ENCODE measurements at regions not wholly inside any gene's neighbourhood (a gene's known extent, or its start where the extent isn't known, plus 50 kb on each side); places are given as distances from the start of the nearest gene placed in this dataset.

DNA sequence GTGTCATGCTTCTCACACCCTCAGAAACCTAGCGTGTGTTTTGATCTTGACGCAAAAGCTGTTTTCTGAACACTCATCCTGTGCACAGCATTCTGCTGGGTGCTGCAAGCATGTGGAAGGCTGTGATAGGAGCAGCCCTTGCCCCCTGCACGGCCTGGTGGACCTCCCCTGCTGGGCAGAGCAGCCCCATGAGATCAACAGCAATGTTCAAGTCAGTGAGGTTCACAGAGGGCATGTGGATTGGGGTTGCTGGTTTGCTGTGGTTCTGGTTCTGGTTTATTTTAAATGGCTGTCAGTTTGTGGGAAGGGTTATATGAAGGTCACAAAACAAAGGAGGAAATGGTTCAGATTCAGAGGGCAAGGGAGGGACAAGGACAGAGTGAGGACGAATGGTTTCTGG is 71.3 kb downstream of the SOWAHC start:
- TF ChIP-seq, protein P1, sequence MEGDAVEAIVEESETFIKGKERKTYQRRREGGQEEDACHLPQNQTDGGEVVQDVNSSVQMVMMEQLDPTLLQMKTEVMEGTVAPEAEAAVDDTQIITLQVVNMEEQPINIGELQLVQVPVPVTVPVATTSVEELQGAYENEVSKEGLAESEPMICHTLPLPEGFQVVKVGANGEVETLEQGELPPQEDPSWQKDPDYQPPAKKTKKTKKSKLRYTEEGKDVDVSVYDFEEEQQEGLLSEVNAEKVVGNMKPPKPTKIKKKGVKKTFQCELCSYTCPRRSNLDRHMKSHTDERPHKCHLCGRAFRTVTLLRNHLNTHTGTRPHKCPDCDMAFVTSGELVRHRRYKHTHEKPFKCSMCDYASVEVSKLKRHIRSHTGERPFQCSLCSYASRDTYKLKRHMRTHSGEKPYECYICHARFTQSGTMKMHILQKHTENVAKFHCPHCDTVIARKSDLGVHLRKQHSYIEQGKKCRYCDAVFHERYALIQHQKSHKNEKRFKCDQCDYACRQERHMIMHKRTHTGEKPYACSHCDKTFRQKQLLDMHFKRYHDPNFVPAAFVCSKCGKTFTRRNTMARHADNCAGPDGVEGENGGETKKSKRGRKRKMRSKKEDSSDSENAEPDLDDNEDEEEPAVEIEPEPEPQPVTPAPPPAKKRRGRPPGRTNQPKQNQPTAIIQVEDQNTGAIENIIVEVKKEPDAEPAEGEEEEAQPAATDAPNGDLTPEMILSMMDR (IDR thresholded peaks at IDR 0.05), result no peak
- TF ChIP-seq ZFX (IDR thresholded peaks at IDR 0.05; ENCODE audit: borderline replicate concordance), result no peak
- H3K27ac ChIP-seq, result no peak overlapping the region

DNA sequence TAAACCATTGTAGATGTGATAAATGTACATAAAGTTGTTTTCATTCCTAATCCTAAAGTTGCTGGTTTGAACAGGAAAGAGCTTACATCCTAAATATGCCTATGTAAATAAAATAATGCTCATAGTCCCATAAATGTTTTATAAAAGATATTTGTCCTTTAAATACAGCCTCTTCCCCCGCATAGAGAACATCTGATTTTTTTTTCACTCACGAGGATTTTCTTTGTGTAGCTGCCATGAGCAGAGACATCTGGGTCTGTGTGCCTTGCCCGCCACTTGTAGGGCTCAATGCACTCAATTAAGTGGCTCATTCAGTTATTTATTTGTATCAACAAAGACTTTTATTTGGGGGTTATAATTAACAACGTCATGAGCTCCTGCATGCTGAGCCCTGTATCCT is 72.8 kb downstream of the SOWAHC start:
- TF ChIP-seq, protein P1 (IDR thresholded peaks at IDR 0.05), result no peak
- TF ChIP-seq ZFX (IDR thresholded peaks at IDR 0.05; ENCODE audit: borderline replicate concordance), result no peak
- no peak overlapping the region for H3K27ac ChIP-seq

DNA sequence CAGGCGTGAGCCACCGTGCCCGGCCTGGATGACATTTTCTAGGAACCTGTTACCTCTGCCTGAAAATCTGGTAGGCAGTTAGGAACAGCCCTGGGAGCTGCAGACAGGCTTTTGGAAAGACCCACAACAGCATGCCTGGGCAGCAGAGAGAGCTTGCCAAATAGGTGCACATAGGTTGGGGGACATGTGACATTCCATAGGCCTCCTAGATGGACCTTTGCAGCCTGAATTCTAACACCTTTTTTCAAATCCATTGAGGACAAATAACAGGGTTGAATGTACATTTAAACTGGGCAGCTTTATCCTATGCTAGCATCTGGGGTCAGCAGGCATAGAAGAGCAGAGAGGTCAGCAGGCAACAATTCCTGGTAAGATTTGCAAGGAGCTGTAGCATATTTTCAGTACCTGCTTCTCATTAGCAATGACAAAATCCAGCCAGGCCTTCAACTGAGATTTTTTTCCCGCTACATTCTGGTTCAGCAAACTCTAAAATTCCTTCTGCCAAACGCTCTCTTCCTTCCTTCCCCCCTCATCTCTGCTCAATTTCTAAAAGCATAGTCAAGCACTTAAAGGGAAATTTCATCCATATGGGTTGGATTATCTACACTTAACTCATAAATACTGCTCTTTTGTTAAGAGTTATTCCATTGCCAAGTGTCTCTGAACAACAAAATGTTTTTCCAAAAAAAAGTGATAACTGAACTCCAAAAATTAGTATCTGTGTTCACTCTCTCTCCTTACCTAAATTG is 75.2 kb downstream of the SOWAHC start:
- TF ChIP-seq, protein P1 (IDR thresholded peaks at IDR 0.05), result no peak
- no peak for TF ChIP-seq ZFX (IDR thresholded peaks at IDR 0.05; ENCODE audit: borderline replicate concordance)
- no peak overlapping the region for H3K27ac ChIP-seq

DNA sequence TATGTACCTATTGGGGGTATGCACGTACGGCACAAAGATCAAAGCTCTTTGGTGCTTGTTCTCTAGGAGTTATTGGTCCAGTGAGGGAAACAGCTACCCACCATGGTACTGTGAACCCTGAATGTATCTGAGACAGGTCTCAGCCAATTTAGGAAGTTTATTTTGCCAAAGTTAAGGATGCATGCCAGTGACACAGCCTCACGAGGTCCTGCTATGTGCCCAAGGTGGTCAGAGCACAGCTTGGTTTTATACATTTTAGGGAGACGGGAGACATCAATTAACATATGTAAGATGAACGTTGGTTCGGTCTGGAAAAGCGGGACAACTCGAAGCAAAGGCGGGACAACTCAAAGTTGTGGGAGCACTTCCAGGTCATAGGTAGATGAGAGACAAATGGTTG is 75.8 kb downstream of the SOWAHC start:
- no peak overlapping the region for H3K27ac ChIP-seq
- no peak for TF ChIP-seq ZFX (IDR thresholded peaks at IDR 0.05; ENCODE audit: borderline replicate concordance)
- TF ChIP-seq, protein P1 (IDR thresholded peaks at IDR 0.05), result no peak

DNA sequence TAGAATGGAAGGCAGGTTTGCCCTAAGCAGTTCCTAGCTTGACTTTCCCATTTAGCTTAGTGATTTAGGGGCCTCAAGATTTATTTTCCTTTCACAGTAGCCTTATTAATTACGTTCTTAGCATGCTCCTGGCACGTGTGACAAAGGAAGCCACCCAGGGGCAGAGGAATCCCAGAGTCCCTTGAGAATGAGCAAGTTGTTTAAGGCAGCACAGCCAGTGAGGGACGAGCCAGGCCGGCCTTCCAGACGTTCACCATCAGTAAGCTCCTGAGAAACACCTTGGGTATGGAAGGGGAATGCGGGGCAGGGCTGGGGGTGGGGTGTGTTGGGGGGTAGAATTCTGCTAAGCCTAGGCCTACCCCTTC is 76.3 kb downstream of the SOWAHC start:
- peak overlapping the region; percentile 47 for H3K27ac ChIP-seq
- TF ChIP-seq ZFX (IDR thresholded peaks at IDR 0.05; ENCODE audit: borderline replicate concordance), result no peak
- TF ChIP-seq, protein P1 (IDR thresholded peaks at IDR 0.05), result no peak

DNA sequence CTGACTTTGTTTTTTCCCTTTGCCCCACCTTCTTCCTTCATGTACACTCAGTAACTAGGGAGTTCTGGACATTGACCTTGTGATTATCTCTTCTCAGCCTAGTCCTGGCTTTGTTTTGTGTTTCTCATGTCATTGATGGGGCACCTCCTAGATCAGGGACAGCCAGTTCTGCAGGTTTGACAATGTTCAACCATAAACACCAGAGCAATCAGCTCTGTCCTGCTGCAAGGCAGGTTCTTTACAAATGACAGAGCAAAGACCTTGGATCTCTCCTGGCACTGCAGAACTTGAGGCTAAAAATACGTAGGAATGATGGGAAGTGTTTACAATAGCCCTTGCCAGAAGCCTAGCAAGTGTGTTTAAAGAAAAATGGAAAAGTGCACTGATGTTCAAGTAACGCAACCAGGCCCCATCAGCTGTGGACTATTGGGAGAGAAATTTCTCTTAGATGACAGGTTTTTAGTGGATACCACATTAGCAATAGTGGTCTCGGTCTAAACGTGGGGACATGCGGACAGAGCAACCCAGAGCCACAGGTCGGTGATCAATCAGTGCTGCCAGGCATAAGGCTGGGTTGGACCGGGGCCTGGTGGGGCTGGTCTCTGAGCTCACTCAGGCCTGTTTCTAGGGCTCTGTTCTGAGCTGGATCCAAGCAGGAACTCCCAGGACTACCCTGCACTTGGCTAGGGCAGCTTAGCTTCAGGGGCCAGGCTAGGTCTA is 76.8 kb downstream of the SOWAHC start:
- TF ChIP-seq, protein P1 (IDR thresholded peaks at IDR 0.05), result no peak
- TF ChIP-seq ZFX (IDR thresholded peaks at IDR 0.05; ENCODE audit: borderline replicate concordance), result no peak
- peak overlapping the region; percentile 47 for H3K27ac ChIP-seq

Data from 22Rv1 (cell line).